Central memory CD8-positive, alpha-beta T cell (primary cell): ENCODE measurements at regions not wholly inside any gene's neighbourhood (a gene's known extent, or its start where the extent isn't known, plus 50 kb on each side); places are given as distances from the start of the nearest gene placed in this dataset.
"Not testable (repeated sequence)": the region's sequence is repeated elsewhere in the genome, so short reads cannot be mapped to it uniquely, and the experiment has no call there.

Experiments used
- ATAC-seq: fragments of 150-1000 bp; cut with Tn5 transposase; replicated peaks from 2 replicates; pipeline ENCODE4 v1.10.0; 2022; ENCODE audit warnings: mild to moderate bottlenecking, moderate FRiP score, moderate number of reproducible peaks; ENCODE audit not compliant: poor library complexity, severe bottlenecking; ENCODE audit errors: extremely low read depth
- DNase-seq, 2 donors: peaks; one replicate each; pipeline ENCODE4 v3.0.0; 2021; ENCODE audit warnings: low spot score in 2 of 2
- H3K27ac Mint-ChIP-seq: one replicate; pipeline ENCODE4 v1.8.0; 2022; ENCODE audit warnings: low read depth, mild to moderate bottlenecking, moderate library complexity, mixed read lengths
- H3K27me3 Mint-ChIP-seq: one replicate; pipeline ENCODE4 v1.8.0; 2022; ENCODE audit warnings: mixed read lengths
- H3K36me3 Mint-ChIP-seq: one replicate; pipeline ENCODE4 v1.8.0; 2022; ENCODE audit warnings: mild to moderate bottlenecking, moderate library complexity, mixed read lengths; ENCODE audit not compliant: insufficient read depth
- H3K4me1 Mint-ChIP-seq: one replicate; pipeline ENCODE4 v1.8.0; 2022; ENCODE audit warnings: mixed read lengths
- H3K4me3 Mint-ChIP-seq: one replicate; pipeline ENCODE4 v1.8.0; 2022; ENCODE audit warnings: mild to moderate bottlenecking, moderate library complexity, mixed read lengths
- H3K9me3 Mint-ChIP-seq: one replicate; pipeline ENCODE4 v1.8.0; 2022; ENCODE audit warnings: mixed read lengths

DNA sequence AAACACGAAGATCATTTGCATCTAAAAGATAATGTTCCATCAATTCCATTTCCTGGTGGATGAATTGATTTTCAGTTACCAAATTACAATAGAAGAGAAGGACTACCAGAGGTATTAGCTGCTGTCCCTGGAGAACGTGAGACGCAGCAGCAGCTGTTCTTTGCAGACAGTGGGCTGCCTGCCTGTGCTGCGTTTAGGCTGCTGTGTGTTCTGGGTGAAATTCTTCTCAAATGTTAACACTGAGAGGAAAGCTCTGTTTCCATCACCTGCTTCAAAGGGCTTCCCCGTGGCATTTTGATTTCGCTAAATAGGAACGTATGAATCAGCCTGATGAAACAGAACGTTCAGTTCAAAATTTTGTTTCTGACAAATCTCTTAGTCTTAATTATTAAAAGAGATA lies 362.2 kb downstream of the C6orf118 start:
- Mint-ChIP-seq H3K4me3 (no peak overlapping the region), H3K4me1 (no peaks in the 10 kb centered on the region), H3K27me3 (no peaks in the 10 kb centered on the region), H3K9me3 (peaks cover 6% of the 10 kb centered on the region), H3K36me3 (no peaks in the 10 kb centered on the region), H3K27ac (no peak overlapping the region)
- DNase-seq (no peak), ATAC-seq (no peak)

GRCh38 chr6:164942271-164942670 lies 367.1 kb downstream of the C6orf118 start:
- no peaks in the 10 kb centered on the region for H3K4me1 Mint-ChIP-seq
- H3K9me3 Mint-ChIP-seq, result peaks cover 7% of the 10 kb centered on the region
- H3K36me3 Mint-ChIP-seq, result no peaks in the 10 kb centered on the region
- DNase-seq (no peak), ATAC-seq (no peak)
- no peak overlapping the region for H3K4me3 Mint-ChIP-seq
- no peaks in the 10 kb centered on the region for H3K27me3 Mint-ChIP-seq
- H3K27ac Mint-ChIP-seq, result no peak overlapping the region

DNA sequence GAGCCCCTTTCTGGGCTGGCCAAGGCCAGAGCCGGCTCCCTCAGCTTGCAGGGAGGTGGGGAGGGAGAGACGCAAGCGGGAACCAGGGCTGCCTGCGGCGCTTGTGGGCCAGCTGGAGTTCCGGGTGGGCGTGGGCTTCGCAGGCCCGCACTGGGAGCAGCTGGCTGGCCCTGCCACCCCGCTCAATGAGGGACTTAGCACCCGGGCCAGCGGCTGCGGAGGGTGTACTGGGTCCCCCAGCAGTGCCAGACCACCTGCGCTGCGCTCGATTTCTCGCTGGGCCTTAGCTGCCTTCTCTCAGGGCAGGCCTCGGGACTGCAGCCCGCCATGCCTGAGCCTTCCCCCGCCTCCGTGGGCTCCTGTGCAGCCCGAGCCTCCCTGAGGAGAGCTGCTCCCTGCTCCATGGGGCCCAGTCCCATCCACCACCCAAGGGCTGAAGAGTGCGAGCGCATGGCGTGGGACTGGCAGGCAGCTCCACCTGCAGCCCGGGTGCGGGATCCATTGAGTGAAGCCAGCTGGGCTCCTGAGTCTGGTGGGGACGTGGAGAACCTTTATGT lies 376.1 kb downstream of the C6orf118 start:
- H3K9me3 Mint-ChIP-seq, H3K36me3 Mint-ChIP-seq, ATAC-seq, H3K4me3 Mint-ChIP-seq, H3K27ac Mint-ChIP-seq, H3K27me3 Mint-ChIP-seq, DNase-seq, H3K4me1 Mint-ChIP-seq: not testable (repeated sequence)

DNA sequence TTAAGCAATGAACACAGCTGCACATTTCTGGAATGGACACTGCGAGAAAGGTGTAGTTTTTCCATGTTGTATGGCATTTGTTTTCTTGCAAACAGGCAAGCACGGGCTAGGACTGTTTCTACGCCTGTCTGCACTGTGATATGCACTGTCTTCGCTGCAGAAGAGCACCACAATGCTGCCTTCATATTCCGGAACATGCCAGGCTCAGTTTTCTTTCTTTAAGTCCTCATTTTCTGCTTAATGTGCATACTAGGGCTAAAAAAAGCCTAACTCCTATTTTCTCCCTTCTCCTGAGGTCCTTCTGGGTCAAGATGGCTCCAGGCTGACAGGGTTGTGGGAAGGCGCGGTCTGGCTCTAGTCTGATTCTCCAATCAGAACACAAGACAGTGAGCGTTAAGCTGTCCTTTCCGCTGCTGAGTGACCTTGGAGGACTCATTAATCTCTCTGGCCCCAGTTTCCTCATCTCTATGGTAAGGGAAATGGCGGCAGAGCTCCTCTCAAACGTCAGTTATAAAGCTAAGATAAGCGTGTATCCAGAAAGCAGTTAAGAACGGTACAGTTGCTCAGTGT lies 379.9 kb downstream of the C6orf118 start:
- H3K27ac Mint-ChIP-seq, result no peak overlapping the region
- H3K27me3 Mint-ChIP-seq, result no peaks in the 10 kb centered on the region
- no peaks in the 10 kb centered on the region for H3K36me3 Mint-ChIP-seq
- no peaks in the 10 kb centered on the region for H3K4me1 Mint-ChIP-seq
- no peak overlapping the region for H3K4me3 Mint-ChIP-seq
- no peak for ATAC-seq
- no peak for DNase-seq
- H3K9me3 Mint-ChIP-seq, result no peaks in the 10 kb centered on the region

DNA sequence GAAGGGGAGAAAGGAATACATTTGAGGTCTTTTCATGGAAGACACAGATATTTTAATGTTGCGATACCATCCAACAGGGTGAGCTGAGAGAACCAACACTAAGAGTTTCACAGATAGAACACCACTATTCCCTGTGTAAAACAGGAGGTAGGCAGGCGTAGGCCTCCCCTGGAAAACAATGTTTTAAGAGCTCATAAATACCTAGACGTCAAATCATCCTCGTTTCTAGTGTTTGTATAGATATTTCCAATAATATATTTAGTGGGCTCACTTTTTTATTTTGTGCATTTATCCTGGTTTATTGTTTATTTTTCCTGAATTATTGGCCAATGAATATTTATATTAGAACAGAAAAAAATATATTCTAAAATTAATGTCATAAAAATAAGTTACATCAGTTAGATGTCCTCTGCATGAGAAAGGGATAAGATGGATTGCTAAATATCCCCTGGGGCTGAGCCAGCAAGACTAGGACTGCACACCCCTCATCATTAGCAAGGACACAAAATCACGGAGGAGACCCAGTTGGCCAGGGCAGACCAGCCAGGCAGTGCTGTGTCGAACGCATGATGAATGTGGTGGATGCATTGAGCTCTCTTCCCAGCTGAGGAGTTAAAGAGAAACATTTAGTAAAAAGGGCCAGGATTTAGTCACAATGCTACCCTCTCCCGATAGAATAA lies 380.5 kb downstream of the C6orf118 start:
- no peaks in the 10 kb centered on the region for H3K36me3 Mint-ChIP-seq
- H3K4me1 Mint-ChIP-seq, result no peaks in the 10 kb centered on the region
- no peak for ATAC-seq
- H3K27ac Mint-ChIP-seq, result no peak overlapping the region
- no peak for DNase-seq
- H3K27me3 Mint-ChIP-seq, result no peaks in the 10 kb centered on the region
- no peaks in the 10 kb centered on the region for H3K9me3 Mint-ChIP-seq
- H3K4me3 Mint-ChIP-seq, result no peak overlapping the region

GRCh38 chr6:164928057-164928727 lies 381.2 kb downstream of the C6orf118 start:
- no peaks in the 10 kb centered on the region for H3K9me3 Mint-ChIP-seq
- ATAC-seq (no peak), DNase-seq (no peak)
- H3K27me3 Mint-ChIP-seq, result no peaks in the 10 kb centered on the region
- H3K27ac Mint-ChIP-seq, result no peak overlapping the region
- no peaks in the 10 kb centered on the region for H3K4me1 Mint-ChIP-seq
- no peak overlapping the region for H3K4me3 Mint-ChIP-seq
- H3K36me3 Mint-ChIP-seq, result no peaks in the 10 kb centered on the region

DNA sequence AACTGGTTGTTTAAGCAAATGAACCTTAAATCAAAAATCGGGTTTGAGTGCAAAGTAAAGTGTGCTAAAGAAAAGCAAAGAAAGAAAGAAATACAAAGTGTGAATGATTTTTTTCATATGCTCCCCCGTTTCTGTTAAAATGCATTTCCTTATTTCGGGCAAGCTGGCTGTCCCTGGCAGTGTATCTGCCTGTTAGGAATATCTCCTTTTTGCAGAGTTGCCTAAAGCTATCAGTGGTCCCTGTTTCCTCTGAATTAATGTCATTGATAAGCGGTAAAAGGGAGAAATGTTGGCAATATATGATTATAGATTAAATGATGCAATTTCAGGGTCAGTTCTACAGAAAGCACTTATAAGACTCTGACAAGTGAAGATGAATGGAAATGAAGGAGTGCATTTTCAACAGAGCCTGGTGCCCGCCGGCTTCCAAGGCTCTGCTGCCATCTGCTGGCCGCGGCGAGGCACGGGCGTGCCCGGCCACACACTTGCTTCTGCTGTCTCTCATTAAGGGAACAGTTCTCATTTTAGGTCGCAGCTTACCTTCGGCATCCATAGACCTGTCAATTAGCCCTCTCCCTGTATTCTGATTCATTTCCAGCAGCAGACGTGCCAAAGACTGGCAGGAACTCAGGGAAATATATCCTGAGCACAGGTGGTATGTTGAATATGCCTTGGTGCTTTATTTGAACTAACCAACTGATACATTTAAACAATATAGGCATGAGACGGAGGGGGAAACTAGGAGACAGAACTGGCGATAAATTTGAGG lies 381.9 kb downstream of the C6orf118 start:
- Mint-ChIP-seq H3K36me3 (no peaks in the 10 kb centered on the region), H3K9me3 (no peaks in the 10 kb centered on the region), H3K4me3 (no peak overlapping the region), H3K27ac (no peak overlapping the region), H3K27me3 (no peaks in the 10 kb centered on the region), H3K4me1 (no peaks in the 10 kb centered on the region)
- ATAC-seq (peak; percentile 40), DNase-seq (peak; percentile 21 to 23)

DNA sequence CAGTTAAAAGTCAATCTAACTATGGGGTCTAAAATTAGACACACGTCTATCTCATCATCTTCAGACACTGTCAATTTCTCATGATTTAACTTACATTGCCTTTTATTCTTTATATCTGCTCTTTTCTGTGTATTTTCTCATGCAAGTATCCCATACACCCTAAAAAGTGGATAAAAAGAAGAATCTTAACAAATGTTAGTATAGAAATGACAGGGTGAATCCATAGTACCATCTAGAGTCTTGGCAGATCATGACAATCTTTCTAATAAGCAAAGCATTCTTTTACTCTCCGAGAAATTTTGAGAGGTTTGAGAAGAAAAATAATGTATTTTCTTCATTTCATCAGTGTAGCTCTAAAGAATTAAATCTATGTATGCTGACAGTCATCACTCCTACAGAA lies 382.7 kb downstream of the C6orf118 start:
- Mint-ChIP-seq H3K4me3 (no peak overlapping the region), H3K27me3 (no peaks in the 10 kb centered on the region), H3K4me1 (no peaks in the 10 kb centered on the region), H3K27ac (no peak overlapping the region), H3K36me3 (no peaks in the 10 kb centered on the region), H3K9me3 (no peaks in the 10 kb centered on the region)
- ATAC-seq (no peak), DNase-seq (no peak)

DNA sequence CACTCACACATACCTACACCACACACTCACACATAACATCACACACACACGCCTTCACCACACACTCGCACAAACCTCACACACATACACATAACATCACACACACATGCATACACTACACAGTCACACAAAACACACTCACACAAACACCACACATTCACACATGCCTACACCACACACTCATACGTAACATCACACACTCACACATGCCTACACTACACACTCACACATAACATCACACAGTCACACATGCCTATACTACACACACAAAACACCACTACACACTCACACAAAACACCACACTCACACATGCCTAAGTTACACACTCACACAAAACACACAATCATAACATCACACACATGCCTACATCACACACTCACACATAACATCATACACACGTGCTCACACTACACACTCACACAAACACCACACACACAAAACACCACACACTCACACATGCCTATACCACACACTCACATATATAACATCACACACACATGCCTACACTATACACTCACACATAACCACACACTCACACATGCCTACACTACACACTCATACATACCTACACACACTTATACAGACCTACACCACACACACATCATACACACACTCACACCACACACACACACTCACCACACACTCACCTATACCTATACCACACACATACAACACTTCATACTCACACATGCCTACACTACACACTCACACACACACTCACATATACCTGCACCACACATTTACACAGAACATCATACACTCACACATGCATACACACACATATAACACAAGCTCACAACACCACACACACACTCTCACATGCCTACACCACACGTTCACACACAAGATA lies 383.5 kb downstream of the C6orf118 start:
- ATAC-seq (no peak), DNase-seq (no peak)
- no peaks in the 10 kb centered on the region for H3K9me3 Mint-ChIP-seq
- no peaks in the 10 kb centered on the region for H3K4me1 Mint-ChIP-seq
- H3K4me3 Mint-ChIP-seq, result no peak overlapping the region
- no peak overlapping the region for H3K27ac Mint-ChIP-seq
- no peaks in the 10 kb centered on the region for H3K36me3 Mint-ChIP-seq
- H3K27me3 Mint-ChIP-seq, result no peaks in the 10 kb centered on the region

GRCh38 chr6:164924674-164925073 lies 384.7 kb downstream of the C6orf118 start:
- DNase-seq (no peak), ATAC-seq (no peak)
- Mint-ChIP-seq H3K9me3 (no peaks in the 10 kb centered on the region), H3K27ac (no peak overlapping the region), H3K4me3 (no peak overlapping the region), H3K27me3 (no peaks in the 10 kb centered on the region), H3K4me1 (no peaks in the 10 kb centered on the region), H3K36me3 (no peaks in the 10 kb centered on the region)

DNA sequence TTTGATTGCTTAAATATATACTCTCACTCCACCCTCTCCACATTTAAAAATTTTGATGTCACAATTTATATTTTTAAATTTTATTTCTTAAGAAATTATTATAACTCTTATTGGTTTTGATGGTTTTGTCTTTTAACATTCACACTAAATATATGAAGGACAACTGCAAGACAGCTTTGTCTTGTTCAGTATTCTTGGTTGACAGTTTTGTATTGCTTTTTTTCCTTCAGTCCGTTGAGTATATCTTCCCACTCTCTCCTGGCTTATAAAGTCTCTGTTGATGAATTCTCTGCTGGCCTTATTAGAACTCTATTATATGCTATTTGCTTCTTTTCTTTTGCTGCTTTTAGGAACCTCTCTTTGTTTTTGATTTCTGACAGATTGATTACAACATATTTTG lies 392.2 kb downstream of the C6orf118 start:
- DNase-seq, result no peak
- Mint-ChIP-seq H3K27ac (no peak overlapping the region), H3K4me3 (no peak overlapping the region), H3K36me3 (no peaks in the 10 kb centered on the region), H3K9me3 (peaks cover 6% of the 10 kb centered on the region), H3K27me3 (no peaks in the 10 kb centered on the region), H3K4me1 (no peaks in the 10 kb centered on the region)
- ATAC-seq, result no peak

- H3K4me3 Mint-ChIP-seq, result no peak overlapping the region
Measured at GRCh38 chr6:164916087-164916486, 393.3 kb downstream of the C6orf118 start.

More at GRCh38 chr6:164916087-164916486, 393.3 kb downstream of the C6orf118 start:
- no peaks in the 10 kb centered on the region for H3K4me1 Mint-ChIP-seq
- H3K27me3 Mint-ChIP-seq, result no peaks in the 10 kb centered on the region
- peaks cover 6% of the 10 kb centered on the region for H3K9me3 Mint-ChIP-seq
- no peak for DNase-seq
- no peaks in the 10 kb centered on the region for H3K36me3 Mint-ChIP-seq
- no peak for ATAC-seq
- H3K27ac Mint-ChIP-seq, result no peak overlapping the region
